AG04450 (cell line): ENCODE measurements at regions not wholly inside any gene's neighbourhood (a gene's known extent, or its start where the extent isn't known, plus 50 kb on each side); places are given as distances from the start of the nearest gene placed in this dataset.

Experiments
- CTCF ChIA-PET: fragments of 300-600, 350-600 bp; formaldehyde crosslinking; extraction: SDS; loops from one replicate; lab custom pipeline; 2022; ENCODE audit warnings: antibody characterized with exemption, inconsistent platforms; lab: Charles Lee
- POLR2A ChIA-PET: fragments of 350-600 bp; formaldehyde crosslinking; extraction: SDS; loops from one replicate; lab custom pipeline; 2021; ENCODE audit warnings: antibody characterized with exemption, inconsistent platforms; lab: Yijun Ruan, JAX
- DNase-seq: peaks from one replicate; pipeline ENCODE4 v3.0.0-alpha.2; 2011; ENCODE audit warnings: low read depth, low spot score
- H3K27ac ChIP-seq: one replicate; pipeline ENCODE4 v1.5.1; 2012; ENCODE audit warnings: low read depth, low read length, control low read depth
- H3K27me3 ChIP-seq: one replicate; pipeline ENCODE4 v1.6.0; 2012; ENCODE audit warnings: low read length; ENCODE audit not compliant: control insufficient read depth, insufficient read depth
- H3K4me3 ChIP-seq: 2 replicates; pipeline ENCODE4 v1.5.1; 2011; ENCODE audit warnings: mild to moderate bottlenecking, low read depth, low read length, control low read depth
- H3K9me3 ChIP-seq: 2 replicates; pipeline ENCODE4 v1.5.1; 2012; ENCODE audit warnings: low read length; ENCODE audit not compliant: control insufficient read depth, insufficient read depth
- CTCF ChIP-seq: IDR thresholded peaks from 2 replicates; pipeline ENCODE4 v1.5.1; 2011; ENCODE audit warnings: low read depth, low read length, control low read depth, inconsistent platforms

GRCh38 chr20:19112828-19113227 is 99.6 kb upstream of the SLC24A3 start:
- Histone ChIP-seq H3K9me3 (peaks cover 13% of the 10 kb centered on the region), H3K27me3 (no peaks in the 10 kb centered on the region), H3K4me3 (no peak overlapping the region), H3K27ac (no peak overlapping the region)
- ChIA-PET POLR2A (no interaction called here), CTCF (no interaction called here)
- no peak for DNase-seq
- no peak for TF ChIP-seq CTCF

GRCh38 chr20:19113343-19113930 is 99.0 kb upstream of the SLC24A3 start:
- H3K27ac ChIP-seq = no peak overlapping the region
- DNase-seq = no peak
- CTCF ChIA-PET = no interaction called here
- TF ChIP-seq CTCF = no peak
- peaks cover 13% of the 10 kb centered on the region for H3K9me3 ChIP-seq
- no peak overlapping the region for H3K4me3 ChIP-seq
- POLR2A ChIA-PET = no interaction called here
- no peaks in the 10 kb centered on the region for H3K27me3 ChIP-seq

GRCh38 chr20:19114410-19114809 is 98.0 kb upstream of the SLC24A3 start:
- TF ChIP-seq CTCF = no peak
- CTCF ChIA-PET = interaction anchor here (0.7 kb wide), 1 partner anchor 10 kb away, joined by 4 read pairs; no protein-coding TSS in a partner anchor
- POLR2A ChIA-PET = no interaction called here

GRCh38 chr20:19115581-19115980 is 96.9 kb upstream of the SLC24A3 start:
- POLR2A ChIA-PET = no interaction called here
- DNase-seq = no peak

More at GRCh38 chr20:19114410-19114809, 98.0 kb upstream of the SLC24A3 start:
- Histone ChIP-seq H3K4me3 (no peak overlapping the region), H3K9me3 (peaks cover 12% of the 10 kb centered on the region), H3K27me3 (no peaks in the 10 kb centered on the region), H3K27ac (no peak overlapping the region)
- DNase-seq = no peak

More at GRCh38 chr20:19115581-19115980, 96.9 kb upstream of the SLC24A3 start:
- no peaks in the 10 kb centered on the region for H3K27me3 ChIP-seq
- TF ChIP-seq CTCF = no peak
- CTCF ChIA-PET = no interaction called here
- no peak overlapping the region for H3K27ac ChIP-seq
- H3K9me3 ChIP-seq = peaks cover 15% of the 10 kb centered on the region
- no peak overlapping the region for H3K4me3 ChIP-seq
